DND-41 (cell line): ENCODE measurements at regions not wholly inside any gene's neighbourhood (a gene's known extent, or its start where the extent isn't known, plus 50 kb on each side); places are given as distances from the start of the nearest gene placed in this dataset.

Source experiments
- EZH2 ChIP-seq: IDR thresholded peaks from 3 replicates; pipeline ENCODE4 v1.6.1; 2012; ENCODE audit warnings: borderline replicate concordance, low read depth, mild to moderate bottlenecking, moderate library complexity, low read length, inconsistent platforms; ENCODE audit not compliant: severe bottlenecking
- TF ChIP-seq, protein P1 (sequence below): IDR thresholded peaks from 2 replicates; pipeline ENCODE4 v1.5.1; 2012; ENCODE audit warnings: borderline replicate concordance, low read length, moderate library complexity, mild to moderate bottlenecking; ENCODE audit not compliant: poor library complexity, severe bottlenecking; ENCODE audit errors: extremely low read depth

DNA sequence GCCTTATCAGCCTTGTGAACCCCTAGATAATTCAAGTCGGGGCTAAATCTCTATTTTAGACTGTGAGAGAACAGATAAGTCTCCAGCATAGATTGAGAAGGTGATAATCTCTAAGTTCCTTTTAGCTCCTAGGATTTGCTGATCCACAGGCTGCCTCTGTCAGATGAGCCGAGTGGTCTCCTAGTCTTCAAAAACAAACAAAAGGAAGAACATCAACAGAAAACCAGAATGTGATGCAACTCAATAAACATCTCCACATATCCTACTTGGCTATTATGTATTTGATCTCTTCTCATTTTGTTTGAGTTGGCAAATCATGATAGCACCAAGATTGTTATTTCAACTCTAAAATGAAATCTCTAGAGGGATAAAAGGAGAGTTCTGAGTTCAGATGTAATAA is 88.4 kb upstream of the SLC7A11 start:
- TF ChIP-seq, protein P1, sequence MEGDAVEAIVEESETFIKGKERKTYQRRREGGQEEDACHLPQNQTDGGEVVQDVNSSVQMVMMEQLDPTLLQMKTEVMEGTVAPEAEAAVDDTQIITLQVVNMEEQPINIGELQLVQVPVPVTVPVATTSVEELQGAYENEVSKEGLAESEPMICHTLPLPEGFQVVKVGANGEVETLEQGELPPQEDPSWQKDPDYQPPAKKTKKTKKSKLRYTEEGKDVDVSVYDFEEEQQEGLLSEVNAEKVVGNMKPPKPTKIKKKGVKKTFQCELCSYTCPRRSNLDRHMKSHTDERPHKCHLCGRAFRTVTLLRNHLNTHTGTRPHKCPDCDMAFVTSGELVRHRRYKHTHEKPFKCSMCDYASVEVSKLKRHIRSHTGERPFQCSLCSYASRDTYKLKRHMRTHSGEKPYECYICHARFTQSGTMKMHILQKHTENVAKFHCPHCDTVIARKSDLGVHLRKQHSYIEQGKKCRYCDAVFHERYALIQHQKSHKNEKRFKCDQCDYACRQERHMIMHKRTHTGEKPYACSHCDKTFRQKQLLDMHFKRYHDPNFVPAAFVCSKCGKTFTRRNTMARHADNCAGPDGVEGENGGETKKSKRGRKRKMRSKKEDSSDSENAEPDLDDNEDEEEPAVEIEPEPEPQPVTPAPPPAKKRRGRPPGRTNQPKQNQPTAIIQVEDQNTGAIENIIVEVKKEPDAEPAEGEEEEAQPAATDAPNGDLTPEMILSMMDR = no peak
- no peak for TF ChIP-seq EZH2
